ENCODE measurements at regions not wholly inside any gene's neighbourhood (a gene's known extent, or its start where the extent isn't known, plus 50 kb on each side); places are given as distances from the start of the nearest gene placed in this dataset.
"Not testable (repeated sequence)": the region's sequence is repeated elsewhere in the genome, so short reads cannot be mapped to it uniquely, and the experiment has no call there.

DNA sequence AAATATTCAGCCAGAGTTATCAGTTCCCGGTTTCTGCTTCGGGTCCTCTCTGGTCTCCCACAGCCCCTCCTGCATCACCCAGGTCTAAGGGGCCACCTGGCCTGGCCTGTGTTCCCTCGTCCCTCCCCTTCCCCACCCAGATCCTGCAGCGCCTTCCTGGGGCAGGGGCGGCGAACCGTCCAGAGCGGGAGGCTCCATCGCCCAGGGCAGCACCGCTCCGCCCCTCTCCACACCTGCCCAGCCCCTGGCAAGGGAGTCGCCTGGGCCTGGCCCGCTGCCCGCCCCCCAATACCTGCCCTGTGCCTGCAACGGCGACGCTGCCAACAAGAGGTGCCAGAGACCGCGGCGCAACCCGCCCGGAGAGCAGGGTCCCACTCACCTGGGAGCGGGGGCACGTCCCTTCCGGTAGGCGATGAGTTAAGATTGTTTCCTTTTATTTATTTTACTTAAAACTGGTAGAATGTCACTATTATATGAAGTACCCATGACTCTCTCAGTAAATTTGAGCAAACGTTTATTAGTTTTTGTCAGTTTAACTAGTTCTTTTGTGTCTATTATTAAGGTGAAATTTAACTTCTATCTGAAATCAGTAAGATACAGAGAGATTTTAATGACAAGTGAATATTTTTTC, 1641.1 kb downstream of the SPATA31A7 start:
- not testable (repeated sequence) for DNase-seq (ENCODE audit: low spot score)

DNA sequence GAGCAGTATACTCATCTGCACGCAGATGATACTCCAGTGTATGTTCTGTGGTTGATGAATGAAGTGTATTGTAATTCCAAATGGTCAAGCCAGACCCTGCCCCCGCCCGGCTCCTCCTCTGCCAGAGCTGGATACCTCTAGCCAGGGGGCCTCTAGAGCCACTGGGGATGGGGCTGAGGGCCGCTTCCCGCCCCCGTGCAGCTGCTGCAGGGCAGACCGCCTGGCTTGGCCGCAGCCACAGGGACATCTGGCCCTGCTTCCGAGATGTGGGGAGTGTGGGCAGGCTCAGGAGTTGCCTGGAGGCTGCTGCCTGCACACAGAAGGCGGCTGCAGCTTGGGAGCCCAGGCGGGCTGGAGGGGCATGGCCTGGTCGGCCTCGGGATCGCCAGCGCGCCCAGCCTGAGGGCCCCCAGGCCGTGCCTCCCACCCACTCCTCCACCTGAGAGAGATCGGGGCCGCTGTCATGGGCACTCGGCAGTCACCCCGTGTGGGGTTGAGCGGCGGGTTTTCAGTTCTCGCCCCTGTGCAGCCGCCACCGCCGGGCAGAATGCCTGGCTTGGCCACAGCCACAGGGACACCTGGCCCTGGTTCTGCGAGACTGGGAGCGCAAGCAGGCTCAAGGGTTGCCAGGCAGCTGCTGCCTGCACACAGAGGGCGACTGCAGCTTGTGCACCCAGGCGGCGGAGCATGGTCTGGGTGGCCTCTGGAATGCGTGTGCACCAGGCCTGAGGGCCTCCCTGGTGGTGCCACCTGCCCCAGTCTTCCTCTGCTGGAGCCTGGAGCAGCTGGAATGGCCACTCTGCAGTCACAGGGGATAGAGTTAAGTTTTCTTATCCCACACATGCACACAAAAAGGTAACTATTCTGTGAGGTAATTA, 1643.7 kb downstream of the SPATA31A7 start:
- not testable (repeated sequence) for DNase-seq (ENCODE audit: low spot score)

DNA sequence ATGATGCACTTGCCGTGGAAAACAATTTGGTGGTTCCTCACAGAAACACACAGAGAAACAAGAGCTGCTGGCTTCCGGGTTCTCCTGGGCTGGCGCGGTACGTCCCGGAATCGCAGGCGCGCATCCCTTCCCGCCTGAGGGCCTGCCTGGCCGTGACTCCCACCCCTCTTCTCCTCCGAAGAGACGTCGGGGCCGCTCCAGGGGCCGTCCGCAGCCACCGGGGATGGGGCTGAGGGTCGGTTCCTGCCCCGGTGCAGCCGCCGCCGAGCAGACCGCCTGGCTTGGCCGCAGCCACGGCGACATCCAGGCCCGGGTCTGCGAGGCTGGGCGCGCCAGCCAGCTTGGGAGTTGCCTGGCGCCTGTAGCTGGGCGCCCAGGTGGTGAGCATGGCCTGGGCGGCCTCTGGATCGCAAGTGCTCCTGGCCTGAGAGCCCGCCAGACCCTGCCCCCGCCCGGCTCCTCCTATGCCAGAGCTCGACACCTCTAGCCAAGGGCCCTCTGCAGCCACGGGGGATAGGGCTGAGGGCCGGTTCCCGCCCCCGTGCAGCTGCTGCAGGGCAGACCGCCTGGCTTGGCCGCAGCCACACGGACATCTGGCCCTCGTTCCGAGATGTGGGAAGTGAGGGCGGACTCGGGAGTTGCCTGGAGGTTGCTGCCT, 1647.5 kb downstream of the SPATA31A7 start:
- not testable (repeated sequence) for DNase-seq (ENCODE audit: low spot score)

DNA sequence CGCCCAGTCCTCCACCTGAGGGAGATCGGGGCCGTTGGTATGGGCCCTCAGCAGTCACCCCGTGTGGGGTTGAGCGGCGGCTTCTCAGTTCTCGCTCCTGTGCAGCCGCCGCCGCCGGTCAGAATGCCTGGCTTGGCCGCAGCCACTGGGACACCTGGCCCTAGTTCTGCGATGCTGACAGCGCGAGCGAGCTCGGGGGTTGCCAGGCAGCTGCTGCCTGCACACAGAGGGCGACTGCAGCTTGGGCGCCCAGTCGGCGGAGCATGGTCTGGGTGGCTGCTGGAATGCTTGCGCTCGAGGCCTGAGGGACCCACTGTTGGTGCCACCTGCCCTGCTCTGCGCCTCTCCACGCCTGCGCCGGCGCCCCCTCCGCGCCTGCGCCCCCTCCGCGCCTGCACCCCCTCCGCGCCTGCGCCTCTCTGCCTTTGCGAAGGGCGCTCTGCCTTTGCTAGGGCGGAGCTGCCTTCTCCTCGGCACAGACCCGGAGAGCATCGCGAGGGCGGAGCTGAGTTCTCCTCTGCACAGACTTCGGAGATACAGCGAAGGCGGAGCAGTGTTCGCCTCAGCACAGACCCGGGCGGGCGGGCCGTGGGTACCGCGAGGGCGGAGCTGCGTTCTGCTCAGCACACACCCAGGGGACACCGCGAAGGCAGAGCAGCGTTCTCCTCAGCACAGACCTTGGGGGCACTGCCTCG, 1648.3 kb downstream of the SPATA31A7 start:
- peak; percentile 89 for DNase-seq (ENCODE audit: low spot score)

- not testable (repeated sequence) for DNase-seq (ENCODE audit: low spot score)
Measured at GRCh38 chr9:62839168-62839567, 1649.3 kb downstream of the SPATA31A7 start.

DNA sequence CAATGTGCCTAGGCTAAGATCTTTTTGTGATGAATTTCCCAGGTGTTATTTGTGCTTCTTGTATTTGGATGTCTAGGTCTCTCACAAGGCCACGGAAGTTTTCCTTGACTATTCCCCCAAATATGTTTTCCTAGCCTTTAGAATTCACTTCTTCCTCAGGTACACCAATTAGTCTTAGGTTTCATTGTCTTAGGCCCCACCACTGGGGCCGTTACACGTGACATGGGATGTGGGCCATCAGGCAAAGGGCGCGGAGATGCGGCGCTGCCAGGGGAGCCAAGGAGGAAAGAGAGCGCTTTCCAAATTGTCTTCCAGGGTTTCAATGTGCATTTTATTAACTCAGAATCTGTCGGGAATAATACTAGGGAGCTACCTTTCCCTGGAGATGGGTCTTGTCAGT, 1653.3 kb downstream of the SPATA31A7 start:
- DNase-seq (ENCODE audit: low spot score) = not testable (repeated sequence)

GRCh38 chr9:62843706-62844290, 1654.0 kb downstream of the SPATA31A7 start:
- not testable (repeated sequence) for DNase-seq (ENCODE audit: low spot score)

DNA sequence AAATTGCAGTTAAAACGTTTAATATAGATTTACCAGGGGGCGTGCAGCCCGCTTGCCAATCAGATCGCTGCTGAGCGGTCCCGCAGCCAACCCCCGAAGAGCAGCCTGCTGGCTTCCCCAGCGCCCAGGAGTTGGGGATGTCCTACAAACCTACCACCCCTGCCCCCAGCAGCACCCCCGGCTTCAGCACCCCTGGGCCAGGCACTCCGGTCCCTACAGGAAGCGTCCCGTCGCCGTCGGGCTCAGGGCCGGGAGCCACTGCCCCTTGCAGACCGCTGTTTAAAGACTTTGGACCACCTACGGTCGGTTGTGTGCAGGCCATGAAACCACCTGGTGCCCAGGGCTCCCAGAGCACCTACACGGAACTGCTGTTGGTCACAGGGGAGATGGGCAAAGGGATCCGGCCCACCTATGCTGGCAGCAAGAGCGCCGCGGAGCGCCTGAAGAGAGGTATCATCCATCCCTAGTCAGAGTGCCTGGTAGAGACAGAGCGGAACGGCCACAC, 1654.9 kb downstream of the SPATA31A7 start:
- DNase-seq (ENCODE audit: low spot score) = not testable (repeated sequence)

GRCh38 chr9:62848258-62848657, 1658.4 kb downstream of the SPATA31A7 start:
- not testable (repeated sequence) for DNase-seq (ENCODE audit: low spot score)

DNA sequence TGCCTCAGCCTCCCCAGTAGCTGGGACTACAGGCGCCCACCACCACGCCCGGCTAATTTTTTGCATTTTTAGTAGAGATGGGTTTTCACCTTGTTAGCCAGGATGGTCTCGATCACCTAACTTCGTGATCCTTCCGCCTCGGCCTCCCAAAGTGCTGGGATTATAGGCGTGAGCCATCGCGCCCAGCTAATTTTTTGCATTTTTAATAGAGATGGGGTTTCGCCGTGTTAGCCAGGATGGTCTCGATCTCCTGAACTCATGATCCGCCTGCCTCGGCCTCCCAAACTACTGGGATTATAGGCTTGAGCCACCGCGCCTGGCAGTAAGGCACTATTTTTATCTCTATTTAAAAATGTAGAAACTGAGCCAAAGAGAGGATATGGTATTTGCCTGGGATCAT, 1660.2 kb downstream of the SPATA31A7 start:
- DNase-seq (ENCODE audit: low spot score) = not testable (repeated sequence)

GRCh38 chr9:62857280-62857679, 1667.4 kb downstream of the SPATA31A7 start:
- DNase-seq (ENCODE audit: low spot score) = not testable (repeated sequence)

GRCh38 chr9:62858240-62858639, 1668.4 kb downstream of the SPATA31A7 start:
- DNase-seq (ENCODE audit: low spot score) = not testable (repeated sequence)

DNA sequence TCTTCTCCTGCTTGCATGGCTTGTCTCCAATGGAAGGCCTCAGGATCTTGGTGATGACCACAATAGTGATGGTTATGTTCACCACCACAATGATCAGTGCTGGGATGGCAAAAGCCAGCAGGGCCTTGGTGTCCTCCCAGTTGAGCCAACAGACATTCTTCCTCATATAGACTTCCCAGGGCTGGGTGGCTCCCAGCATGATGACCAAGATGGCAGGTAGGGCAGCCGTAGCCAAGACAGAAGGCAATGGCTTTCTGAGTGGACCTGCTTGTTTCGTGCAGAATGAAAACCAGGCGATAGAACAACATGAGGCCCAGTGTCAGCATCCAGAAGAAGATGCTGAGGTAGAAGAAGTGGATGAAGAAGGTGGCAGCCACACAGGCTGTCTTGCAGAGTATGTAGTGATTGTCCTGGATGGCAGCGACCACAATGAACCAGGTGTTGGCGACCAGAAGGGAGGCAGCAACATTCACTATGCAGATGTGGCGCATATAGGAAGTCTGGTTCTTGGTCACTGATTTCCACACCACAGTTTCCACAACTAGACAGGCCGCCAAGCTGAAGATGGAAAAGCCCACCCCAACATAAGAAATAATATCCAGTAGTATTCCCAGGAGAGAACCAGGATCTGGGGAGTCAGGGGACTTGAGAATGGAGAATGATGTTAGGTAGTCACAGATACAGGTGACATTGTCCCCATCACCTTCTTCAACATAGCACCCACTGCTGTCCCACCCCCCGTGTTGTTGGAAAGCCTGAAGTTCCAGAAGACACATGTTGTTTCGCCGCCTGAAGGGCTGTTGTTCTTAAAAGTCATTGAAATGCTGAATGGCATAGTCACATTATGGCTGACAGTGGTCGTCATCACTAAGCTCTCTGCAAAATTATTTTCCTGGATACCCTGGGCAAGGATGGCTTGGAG, 1671.4 kb downstream of the SPATA31A7 start:
- not testable (repeated sequence) for DNase-seq (ENCODE audit: low spot score)

- DNase-seq (ENCODE audit: low spot score) = not testable (repeated sequence)
Measured at GRCh38 chr9:62862180-62862579, 1672.3 kb downstream of the SPATA31A7 start.

DNA sequence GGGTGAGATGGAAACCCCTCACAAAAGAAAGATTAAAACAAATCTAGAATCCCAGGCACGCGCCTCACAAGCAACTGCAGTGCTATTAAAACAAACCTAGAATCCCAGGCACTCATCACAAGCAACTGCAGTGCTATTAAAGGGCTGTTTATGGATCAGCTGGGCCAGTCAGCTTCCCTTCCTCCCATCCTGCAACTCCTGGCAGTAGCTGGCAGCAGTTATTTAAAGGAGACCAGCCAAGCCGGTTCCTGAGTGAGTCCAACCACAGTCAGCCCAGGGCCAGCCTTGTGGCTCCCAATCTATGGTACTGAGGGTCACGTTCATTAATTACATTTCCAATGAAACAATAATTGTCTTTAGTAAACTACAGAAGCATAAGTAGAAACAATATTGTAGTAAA, 1673.5 kb downstream of the SPATA31A7 start:
- DNase-seq (ENCODE audit: low spot score) = not testable (repeated sequence)

GRCh38 chr9:62863867-62864266, 1674.0 kb downstream of the SPATA31A7 start:
- DNase-seq (ENCODE audit: low spot score) = not testable (repeated sequence)

DNA sequence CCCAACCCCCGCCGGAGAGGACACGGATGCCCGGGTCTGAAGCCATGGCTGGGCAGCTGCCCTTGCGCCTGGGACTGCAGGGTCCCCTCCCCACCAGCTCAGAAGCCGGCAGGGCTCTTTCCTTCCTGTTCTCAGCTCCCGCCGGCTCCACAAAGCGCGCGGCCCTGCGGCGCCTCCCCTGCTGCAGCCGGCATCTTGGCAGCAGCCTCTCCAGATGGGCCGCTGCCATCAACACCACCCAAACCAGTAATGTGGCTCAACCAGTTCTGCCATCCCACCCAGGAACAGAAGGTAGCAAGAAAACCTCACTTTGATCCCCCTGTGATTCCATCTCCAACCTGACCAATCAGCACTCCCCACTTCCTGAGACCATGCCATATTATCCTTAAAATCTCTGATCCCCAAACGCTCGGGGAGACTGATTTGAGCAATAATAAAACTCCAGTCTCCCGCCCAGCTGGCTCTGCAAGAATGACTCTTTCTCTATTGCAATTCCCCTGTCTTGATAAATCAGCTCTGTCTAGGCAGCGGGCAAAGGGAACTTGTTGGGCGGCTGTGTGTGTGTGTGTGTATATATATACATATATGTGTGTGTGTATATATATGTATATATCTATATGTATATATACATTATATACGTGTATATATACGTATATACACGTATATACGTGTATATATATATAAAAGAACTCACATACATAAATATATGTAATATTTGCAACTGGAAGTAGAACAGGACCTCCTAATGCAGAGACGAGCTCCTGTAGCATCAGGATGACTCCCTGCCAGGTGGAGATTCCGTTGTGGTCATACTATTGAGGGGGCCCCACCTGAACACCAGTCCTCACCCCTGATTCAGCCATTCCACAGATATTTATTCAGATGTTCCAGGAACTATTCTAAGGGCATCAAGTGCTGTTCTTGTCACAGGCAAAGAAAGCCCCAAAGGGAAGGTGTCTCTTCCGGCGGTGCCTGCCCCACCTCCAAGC, 1674.9 kb downstream of the SPATA31A7 start:
- DNase-seq (ENCODE audit: low spot score) = peak; percentile 7

DNA sequence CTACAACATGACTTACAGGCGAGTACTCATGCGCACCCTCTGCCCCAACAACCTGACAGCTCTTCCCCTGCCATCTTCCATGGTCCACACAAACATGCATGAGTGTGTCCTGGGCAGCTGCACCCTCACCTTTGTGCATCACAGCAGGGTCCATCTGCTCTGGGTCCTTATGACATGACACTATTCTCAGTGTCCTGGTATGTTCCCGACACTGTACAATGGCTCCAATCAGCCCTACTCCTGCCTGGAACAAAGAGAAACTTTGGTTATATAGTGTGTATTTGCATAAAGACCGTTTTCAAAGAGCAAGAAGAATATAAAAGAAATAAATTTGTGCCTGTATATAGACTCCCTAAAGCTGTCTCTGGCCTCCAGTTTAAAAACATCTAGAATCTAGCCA, 1679.2 kb downstream of the SPATA31A7 start:
- not testable (repeated sequence) for DNase-seq (ENCODE audit: low spot score)

GRCh38 chr9:62871765-62872164, 1681.9 kb downstream of the SPATA31A7 start:
- DNase-seq (ENCODE audit: low spot score) = not testable (repeated sequence)

All from GM20000 (cell line).